ENCODE measurements at regions not wholly inside any gene's neighbourhood (a gene's known extent, or its start where the extent isn't known, plus 50 kb on each side); places are given as distances from the start of the nearest gene placed in this dataset.
"Not testable (repeated sequence)": the region's sequence is repeated elsewhere in the genome, so short reads cannot be mapped to it uniquely, and the experiment has no call there.

DNA sequence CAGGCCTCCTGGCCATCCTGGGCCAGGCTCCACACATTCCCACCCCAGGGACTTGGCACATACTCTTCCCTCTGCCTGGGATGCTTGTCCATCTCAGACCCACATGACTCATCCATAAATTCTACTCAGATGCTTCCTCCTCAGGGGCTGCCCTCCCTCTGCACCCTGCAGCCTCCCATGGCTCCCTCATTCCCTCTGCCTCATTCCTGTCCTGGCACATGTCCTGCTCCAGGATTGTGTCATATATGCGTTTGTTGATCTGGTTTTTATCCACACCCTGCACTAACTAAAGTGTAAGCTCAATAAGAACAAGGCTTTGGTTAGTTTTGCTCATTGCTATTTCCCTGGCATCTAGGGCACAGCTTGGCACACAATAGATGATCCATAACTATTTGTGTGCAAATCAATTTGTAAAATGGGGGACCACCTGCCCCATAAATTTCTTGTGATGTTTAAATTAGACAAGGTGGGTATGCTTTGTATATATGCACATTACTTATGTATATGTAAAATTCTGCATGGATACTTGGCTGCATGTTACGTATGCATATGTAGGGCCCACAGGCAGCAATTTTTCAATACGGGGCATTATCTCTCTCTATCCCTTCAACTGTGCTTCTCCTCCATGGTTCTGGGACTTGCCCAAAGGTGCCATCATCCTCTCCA, 191.4 kb downstream of the PTPRU start:
- no peak for DNase-seq

DNA sequence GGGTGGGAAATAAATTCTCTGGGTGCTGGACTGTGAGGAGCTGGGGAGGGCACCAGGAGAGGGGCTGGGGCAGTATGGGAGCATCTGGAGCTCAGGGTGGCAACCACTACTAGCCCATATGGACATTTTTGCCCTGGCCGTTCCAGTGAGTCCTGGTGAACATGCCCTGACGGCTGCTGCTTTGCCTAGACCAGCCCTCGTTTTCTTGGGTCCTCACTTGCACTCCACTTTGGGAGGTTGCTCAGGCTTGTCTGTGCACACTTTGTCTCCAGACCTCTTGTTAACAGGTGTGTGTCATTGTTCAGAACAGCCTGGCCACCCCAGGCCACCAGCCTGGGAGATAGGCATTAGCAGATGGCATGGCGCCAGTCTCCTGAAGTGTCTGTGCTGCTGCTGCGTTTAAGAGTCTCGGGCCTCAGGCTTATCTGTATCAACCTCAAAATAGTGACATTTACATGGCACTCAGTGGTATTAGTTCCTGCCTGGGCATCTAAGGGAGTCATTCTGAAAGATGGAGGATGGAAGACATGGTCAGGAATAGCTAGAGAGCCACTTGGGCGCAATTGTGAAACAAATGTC, 190.5 kb downstream of the PTPRU start:
- DNase-seq, result no peak

DNA sequence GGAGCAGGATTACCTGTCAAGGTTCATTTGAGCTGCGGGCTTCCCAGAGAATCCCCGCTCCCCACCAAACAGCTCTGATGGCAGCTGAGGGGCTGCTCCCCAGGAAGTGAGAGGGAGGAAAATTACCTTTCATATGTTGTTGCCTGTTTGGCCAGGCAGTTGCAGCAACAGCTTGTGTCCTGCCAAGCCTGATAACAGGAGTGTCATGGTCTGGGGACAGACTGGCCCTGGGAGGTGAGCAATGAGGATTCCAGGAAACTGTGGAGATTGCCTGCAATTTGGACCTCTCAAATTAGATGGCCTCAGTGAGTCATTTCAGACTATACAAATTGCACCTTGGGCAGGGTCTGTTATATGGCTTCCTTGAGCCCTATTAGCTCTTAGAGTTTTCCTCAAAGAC, 189.3 kb downstream of the PTPRU start:
- no peak for DNase-seq

DNA sequence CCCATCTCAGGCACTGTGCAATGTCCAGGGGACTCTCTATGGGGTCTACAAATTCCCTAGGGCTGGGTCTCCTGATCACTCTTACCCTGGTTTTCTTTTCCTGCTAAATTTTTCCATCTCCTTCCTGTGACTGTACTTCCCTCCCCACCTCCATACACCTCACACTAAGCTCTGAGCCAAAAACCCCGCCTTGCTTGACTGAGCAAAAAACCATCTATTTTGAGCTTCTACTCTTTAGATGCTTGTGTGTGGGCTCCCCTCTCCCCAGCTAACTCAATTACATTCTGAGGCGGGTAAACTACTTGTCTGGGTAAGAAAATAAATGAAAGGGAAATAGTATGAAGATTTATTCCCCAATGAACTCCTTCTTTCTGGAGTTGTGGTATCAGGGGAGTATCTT, 187.9 kb downstream of the PTPRU start:
- no peak for DNase-seq

DNA sequence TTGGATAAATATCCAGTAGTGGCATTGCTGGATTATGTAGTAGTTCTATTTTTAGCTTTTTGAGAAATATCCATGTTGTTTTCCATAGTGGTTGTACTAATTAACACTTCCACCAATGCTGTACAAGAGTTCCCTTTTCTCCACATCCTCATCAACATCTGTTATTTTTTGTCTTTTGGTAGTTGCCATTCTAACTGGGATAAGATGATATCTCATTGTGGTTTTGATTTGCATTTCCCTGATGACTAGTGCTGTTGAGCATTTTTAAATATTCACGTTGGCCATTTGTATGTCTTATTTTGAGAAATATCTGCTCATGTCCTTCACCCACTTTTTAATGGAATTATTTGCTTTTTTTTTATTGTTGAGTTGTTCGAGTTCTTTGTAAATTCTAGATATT, 183.9 kb downstream of the PTPRU start:
- no peak for DNase-seq

DNA sequence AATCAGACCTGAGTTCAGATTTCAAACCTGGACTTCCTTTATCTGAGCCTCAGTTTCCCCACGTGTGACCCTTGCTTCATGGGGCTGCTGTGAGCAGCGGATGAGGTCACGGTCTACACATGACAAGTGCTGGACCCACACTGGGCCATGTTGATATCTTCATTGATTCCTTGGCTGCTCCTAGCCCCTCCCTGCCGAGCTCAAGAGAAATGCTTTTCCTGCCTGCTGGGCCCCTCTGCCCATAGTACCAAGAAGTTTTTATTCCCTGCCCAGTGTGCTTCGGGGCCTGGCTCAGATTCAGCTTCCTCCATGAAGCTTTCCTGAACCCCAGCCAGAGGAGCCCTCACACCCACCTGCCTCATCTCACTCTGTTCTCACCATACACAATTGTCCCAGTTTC, 181.6 kb downstream of the PTPRU start:
- no peak for DNase-seq

DNA sequence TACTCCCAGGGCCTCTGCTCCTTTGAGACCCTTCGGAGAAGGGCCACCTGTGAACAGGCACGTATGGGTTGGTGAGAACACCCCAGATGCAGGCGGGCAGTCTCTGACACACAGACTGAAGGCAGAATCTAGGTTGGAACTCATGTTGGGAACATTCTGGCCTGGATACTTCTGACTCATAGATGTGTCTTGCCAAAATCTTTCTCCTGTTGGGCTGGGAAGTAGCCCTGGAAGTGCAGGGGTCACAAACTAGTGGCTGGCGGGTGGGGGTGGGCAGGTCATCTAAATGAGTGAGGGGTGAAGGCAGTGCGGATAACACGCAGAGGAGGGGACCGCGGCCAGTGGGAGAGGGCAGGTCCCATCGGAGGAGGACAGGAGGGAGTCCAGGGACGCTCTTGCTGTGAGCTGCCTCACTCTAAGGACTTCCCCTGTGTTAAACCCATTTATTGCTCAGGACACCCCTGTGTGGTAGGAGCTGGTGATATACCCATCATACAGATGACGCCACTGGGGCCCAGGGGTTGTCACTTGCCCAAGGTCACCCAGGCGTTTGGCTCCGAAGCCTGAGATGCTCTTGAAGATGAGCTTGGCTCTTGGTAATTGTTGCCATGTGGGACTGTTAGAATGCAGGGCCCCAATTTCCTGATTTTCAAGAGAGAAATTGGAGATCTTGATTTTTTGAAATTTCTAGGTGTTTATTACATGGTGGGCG, 181.0 kb downstream of the PTPRU start:
- DNase-seq, result no peak

DNA sequence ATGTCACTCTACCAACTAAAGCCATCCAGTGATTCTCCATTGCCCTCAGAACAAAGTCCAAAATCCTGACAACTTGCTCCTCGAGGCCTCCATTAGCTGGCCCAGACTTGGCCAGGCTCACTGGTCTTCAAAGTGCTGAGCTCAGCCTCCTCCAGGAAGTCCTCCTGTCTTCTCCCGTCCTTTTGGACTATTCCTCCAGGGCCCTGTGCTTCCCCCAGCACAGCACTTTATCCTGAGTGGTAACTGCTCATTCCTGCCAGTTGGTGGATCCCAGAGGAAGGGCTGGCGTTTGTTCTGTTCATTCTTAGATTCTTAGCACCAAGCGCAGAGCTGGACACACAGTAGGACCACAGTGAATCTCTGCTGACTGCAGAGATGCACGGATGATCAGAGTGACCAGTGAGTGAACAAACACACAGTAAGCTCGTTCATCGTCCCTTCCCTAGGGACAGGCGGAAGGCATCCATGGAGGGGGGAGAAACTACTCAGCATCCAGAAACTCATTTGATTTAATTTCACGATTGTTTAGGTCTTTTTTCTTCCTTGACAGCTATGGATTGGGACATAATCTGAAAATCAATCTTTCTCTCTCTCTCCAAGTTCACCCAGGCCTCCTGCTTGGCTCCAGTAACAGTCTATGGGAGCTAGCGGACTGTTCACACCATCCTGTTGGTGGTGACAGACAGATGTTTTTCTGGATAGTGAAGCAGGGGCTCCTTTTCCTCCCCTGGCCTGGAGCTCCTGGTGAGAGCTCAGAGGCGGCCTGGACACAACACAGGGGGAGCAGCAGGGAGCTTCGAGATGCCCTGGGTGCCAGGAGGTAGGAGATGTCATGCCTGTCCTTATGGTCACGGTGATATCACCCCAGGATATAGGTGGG, 180.2 kb downstream of the PTPRU start:
- no peak for DNase-seq

DNA sequence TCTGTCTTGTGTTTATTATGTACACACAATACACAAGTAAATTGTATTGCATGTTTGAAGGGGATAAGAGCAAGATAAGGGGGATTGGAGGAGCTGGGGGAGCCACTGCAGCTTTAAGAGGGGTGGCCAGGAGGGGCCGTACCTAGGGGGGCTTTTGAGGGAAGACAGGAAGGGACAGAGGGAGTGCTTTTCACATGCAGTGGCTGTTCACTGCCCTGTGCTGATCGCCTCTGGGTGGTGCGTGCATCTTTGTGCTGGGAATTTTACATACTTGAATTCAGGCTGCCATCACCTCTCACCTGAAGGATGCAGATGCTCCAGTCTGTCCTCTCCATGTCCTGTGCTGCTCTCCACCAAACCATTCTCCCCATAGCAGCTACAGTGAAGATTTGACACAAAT, 179.5 kb downstream of the PTPRU start:
- no peak for DNase-seq

DNA sequence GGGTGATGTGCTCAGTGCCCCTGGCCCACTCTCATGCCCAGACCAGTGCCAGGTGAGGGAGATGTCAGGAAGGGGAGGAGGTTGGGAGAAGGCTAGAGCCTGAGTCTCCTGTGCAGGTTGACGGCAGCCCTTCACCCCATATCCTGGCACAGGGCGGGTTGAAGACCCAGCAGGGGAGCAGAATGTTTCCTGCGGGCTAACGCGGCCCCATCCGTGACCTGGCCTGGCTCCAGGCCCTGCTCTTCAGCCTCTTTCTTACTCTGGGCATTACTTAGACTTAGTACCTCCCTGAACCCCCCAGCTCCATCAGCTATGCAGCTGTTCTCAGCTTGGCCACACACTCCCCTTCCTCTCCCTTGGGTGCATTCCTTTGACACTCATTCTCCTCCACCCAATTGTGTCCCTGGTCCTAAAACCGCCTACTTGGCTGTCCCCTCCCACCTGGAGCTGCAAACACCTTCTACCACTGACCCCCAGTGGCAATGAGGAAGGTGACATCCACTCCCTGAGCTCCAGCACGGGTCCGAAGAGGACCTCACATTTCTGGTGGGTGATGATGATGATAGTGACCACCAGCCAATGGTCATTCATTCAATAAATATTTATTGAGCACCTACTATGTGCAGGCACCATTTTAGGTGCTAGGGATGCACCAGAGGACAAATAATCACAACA, 179.0 kb downstream of the PTPRU start:
- no peak for DNase-seq

DNA sequence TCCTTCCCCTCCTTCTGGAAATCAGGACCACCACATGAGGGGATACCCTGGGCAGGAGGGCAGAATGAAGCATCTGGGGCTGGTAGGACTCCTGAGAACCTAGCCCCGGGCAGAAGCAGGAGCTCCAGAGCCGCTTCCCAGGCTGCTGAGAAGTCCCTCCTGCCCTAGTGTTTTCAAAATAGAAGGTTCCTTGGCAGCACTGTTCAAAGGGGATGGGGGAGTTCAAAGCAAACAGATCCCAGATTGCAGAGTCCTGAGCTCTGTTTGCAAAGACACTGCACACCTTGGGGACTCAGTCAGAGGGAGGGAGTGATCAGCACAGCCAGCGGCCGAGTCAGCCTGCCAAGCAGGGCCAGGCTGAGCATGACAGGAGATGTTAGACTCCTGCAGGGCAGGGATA, 177.8 kb downstream of the PTPRU start:
- DNase-seq, result no peak

DNA sequence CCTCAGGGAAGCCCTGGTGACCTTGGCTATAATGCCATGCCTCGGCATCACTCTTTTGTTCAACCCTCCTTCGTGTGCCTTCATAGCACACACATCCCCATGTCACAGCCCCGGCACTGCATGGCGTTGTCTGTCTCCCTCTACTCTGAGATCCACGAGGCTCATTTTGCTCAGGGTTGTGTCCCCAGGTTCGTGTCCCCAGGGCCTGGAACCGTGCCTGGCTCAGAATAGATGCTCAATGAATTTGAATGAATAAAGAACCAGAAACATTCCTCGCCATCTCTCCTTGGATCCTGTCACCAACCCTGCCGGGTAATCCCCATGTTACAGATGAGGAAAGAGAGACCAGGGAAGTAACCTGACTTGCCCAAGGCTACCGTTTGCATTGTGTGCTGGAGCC, 177.3 kb downstream of the PTPRU start:
- DNase-seq, result no peak

DNA sequence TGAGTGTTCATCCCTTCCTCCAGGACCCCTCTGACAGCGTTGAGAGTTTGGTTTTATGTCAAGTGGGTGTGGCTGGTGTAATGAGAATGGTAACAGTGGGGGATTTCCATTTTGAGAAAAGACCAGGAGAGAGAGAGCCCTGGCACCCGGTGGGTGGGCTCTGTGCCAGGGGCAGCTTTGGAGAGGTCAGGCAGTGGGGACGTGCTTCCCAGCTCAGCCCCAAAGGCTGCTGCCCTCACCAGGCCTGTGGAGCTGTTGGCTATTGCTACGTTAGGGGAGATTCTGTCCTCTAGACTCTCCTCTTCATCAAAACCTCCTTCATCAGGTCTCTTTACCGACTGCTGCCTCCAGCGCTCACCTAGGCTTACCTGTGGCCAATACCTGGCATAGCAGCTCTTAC, 176.3 kb downstream of the PTPRU start:
- DNase-seq, result no peak

DNA sequence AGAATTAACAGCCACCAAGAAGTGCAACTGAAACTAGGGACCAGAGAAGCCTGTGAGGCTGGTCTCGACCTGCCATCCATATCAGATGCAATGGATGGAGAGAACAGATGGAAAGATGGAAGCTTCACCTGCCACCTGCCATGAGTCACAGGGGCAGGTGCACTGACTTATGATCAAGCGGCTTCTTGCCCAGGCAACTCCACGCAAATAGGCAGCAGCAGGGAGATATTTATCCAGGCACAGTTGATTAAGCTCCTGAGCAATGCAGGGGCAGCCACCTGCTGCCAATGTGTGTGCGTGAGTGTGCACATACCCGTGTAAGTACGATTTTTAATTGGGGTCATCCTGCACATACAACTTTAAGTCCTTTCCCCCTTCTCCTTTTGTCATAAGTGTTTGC, 174.2 kb downstream of the PTPRU start:
- DNase-seq, result no peak

DNA sequence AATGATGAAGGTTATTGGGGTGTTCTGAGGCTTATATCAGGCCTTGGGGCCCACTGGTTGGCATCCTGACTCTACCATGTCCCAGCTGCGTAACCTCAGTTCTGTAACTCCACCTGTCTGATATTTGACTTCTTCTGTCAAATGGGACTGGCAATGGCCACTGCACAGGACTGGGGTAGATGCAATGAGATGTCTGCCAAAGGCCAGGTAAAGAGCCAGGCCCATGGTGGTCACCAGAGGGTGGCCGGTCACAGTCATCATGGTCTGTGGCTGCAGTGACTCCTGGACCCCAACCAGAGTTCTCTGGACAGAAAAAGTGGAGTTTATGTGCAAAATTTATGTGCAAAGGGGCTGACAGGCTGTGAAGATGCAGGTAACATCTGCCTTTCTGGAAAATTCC, 173.3 kb downstream of the PTPRU start:
- DNase-seq, result no peak

DNA sequence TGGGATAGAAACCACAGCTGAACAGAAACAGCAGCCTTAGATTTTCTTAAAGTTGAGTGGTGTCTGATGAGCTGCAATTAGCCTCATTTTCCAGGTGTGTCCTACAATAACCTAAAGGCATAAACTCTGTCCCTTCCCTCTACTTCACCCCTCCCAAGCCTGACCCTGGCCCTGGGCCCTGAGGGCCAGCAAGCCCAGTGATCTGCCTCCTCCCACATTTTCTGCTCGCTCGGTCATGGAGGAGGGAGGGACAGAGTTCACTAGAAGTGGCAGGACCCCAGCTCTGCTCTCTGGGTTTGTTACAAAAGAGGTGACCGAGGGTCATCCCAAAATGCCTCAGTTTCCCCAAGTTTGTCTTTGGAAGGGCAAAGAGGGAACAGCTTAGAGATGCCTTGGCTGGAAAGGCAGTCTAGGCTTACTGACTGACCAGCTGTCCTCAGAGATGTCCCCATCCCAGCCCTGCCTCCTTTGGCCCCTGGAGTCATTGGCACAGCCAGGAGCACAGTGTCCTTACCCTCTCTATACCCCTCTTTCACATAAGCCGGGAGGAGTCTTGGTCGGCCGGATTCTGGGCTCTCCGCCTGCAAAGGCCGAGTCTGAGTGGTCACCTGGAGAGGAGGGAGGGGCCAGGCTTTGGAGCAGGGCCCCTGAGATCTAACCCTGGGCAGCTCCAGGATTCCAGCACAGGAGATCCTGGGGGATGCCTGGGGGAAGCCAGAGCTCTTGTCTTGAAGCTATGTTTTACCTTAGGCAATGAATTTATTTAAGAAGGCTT, 172.7 kb downstream of the PTPRU start:
- DNase-seq, result no peak

DNA sequence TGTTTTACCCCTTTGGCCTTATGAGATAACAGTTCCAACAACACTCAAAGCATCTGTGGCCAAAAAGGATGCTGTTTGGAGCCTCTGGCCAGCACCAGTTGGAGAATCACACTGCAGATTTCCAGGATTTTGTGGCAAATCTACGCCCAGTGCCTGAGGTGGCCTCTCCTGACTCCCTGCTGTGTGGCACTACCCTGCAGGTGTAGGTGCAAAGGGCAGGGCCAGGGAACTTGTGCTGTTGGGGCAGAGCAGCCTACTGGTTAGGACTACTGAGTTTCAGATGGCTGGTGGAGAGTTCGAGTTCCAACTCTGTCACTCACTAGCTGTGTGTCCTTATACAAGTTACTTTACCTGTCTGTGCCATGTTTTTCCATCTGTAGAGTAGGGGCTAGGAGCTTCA, 170.5 kb downstream of the PTPRU start:
- DNase-seq, result no peak

DNA sequence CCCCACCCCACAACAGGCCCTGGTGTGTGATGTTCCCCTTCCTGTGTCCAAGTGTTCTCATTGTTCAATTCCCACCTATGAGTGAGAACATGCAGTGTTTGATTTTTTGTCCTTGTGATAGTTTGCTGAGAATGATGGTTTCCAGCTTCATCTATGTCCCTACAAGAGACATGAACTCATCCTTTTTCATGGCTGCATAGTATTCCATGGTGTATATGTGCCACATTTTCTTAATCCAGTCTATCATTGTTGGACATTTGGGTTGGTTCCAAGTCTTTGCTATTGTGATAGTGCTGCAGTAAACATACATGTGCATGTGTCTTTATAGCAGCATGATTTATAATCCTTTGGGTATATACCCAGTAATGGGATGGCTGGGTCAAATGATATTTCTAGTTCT, 163.9 kb downstream of the PTPRU start:
- not testable (repeated sequence) for DNase-seq

DNA sequence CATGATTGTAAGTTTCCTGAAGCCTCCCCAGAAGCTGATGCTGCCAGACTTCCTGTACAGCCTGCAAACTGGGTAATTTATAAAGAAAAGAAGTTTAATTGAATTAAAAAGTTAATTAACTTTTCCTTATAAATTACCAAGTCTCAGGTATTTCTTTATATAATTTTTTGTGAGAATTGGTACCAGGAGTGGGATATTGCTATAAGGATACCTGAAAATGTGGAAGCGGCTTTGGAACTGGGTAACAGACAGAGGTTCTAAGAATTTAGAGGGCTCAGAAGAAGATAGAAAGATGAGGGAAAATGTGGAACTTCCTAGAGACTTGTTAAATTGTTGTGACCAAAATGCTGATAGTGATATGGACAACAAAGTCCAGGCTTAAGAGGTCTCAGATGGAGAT, 163.1 kb downstream of the PTPRU start:
- no peak for DNase-seq

DNA sequence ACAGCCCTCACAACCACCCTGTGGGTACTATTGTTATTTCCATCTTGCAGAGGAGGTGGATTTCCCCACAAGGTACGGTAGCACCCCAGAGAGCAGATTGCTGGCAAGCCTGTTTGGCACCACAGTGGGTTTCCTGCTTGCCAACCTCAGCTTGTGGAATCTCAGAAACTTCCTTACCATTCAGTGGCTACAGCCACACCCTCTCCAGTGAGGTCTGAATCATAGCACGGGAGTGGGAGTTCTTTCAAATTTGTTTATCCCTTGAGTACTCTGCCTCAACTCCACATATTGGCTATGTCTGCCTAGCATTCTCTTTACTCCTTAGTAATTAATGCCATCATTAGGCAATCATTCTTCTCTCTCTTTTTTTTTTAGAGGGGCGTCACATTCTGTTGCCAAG, 162.1 kb downstream of the PTPRU start:
- no peak for DNase-seq

DNA sequence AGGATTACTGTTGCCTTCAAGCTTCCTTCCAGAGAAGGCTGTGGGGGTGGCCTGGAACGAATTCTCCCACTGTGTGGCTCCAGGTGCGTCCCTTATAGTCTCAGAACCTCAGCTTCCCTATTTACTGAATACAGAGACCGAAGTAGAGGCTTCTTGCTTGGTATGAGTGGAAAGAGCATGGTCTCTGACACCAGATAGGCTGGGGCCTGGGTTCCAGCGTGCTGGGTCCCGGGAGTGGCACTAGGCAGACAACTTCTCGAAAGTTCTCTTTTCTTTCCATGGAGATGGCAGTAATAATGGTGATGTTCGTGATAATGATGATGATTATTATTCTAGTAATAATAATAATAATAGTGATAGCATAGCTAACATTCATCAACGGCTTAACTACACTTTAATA, 161.7 kb downstream of the PTPRU start:
- DNase-seq, result no peak

DNA sequence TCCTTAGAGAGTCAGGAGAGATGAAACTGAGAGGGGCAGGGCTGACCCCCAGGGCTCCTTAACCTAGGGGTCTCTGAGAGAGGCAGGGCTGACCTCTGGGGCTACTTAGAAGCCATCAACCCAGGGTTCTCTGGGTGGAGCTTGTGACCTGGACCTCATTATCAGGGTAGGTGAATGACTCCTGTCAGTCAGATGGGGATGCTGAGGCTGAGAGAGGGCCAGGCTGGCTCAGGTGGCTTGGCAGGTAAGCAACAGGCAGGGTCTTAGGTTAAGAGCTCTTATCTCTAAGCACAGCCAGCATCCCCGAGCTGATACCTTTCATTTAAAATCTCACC, 160.9 kb downstream of the PTPRU start:
- DNase-seq, result no peak
